Tibial artery (tissue), 4 donors: ENCODE measurements at regions not wholly inside any gene's neighbourhood (a gene's known extent, or its start where the extent isn't known, plus 50 kb on each side); places are given as distances from the start of the nearest gene placed in this dataset.
"Not testable (repeated sequence)": the region's sequence is repeated elsewhere in the genome, so short reads cannot be mapped to it uniquely, and the experiment has no call there.

Source experiments
- DNase-seq, 2 donors: peaks; one replicate each; pipeline ENCODE4 v3.0.0-alpha.2; 2019
- H3K27ac ChIP-seq, 2 donors: fragments of 200-600 bp; sonication (generic) in 1 of 2; 1 replicate in 1 of 2; 2 replicates in 1 of 2; pipeline ENCODE4 v1.5.1; 2018 to 2019; ENCODE audit warnings: mild to moderate bottlenecking in 1 of 2
- H3K27me3 ChIP-seq, 2 donors: fragments of 200-600 bp; sonication (generic) in 1 of 2; one replicate each; pipeline versions ENCODE4 v1.5.1 to v1.6.0; 2016 to 2019
- H3K36me3 ChIP-seq, 3 donors: fragments of 200-600 bp; sonication (generic) in 2 of 3; one replicate each; pipeline ENCODE4 v1.5.1; 2016 to 2019; ENCODE audit warnings: mild to moderate bottlenecking in 2 of 3
- H3K4me1 ChIP-seq, 4 donors: fragments of 200-600 bp; sonication (generic) in 2 of 4; 1 replicate in 3 of 4; 2 replicates in 1 of 4; pipeline ENCODE4 v1.5.1; 2016 to 2019
- H3K4me3 ChIP-seq, 2 donors: fragments of 200-600 bp; sonication (generic) in 1 of 2; 1 replicate in 1 of 2; 2 replicates in 1 of 2; pipeline ENCODE4 v1.5.1; 2018 to 2019; ENCODE audit warnings: mild to moderate bottlenecking in 2 of 2
- H3K9me3 ChIP-seq, 3 donors: fragments of 200-600 bp; sonication (generic) in 1 of 3; one replicate each; pipeline ENCODE4 v1.5.1; 2016 to 2019
- intact Hi-C: fragments of 100-400 bp; cut with DNase I; formaldehyde crosslinking; loops from one replicate; pipeline ENCODE4 v1.15.0; 2023; ENCODE audit warnings: low total_unique reads

- H3K27me3 ChIP-seq, intact Hi-C loops, H3K9me3 ChIP-seq, H3K4me3 ChIP-seq, H3K36me3 ChIP-seq, H3K4me1 ChIP-seq, DNase-seq, H3K27ac ChIP-seq: not testable (repeated sequence)
Measured at GRCh38 chr21:6556516-6556915, 3964.9 kb upstream of the TPTE start.

DNA sequence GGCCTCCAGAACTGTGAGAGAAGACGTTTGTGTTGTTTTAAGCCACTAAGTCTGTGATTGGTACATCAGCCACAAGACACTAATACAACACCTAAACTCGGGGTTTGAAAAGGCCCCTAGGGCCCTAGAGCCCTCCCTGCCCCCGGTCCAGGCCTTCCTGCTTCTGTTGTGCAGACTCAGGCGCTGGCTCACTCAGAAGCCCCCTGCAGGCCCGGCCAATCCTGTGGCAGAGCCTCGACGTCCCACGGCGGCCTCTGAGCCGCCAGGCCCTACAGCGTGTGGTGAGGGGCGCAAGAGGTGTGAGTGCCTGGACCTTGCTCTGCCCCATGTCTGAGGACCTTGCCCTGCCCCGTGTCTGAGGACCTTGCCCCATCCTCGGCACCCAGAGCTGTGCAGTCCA lies 3964.0 kb upstream of the TPTE start:
- H3K4me1 ChIP-seq, H3K36me3 ChIP-seq, H3K27ac ChIP-seq, H3K9me3 ChIP-seq, intact Hi-C loops, H3K27me3 ChIP-seq, H3K4me3 ChIP-seq: not testable (repeated sequence)
- peak in 1 of 2 donors; percentile 3 for DNase-seq

DNA sequence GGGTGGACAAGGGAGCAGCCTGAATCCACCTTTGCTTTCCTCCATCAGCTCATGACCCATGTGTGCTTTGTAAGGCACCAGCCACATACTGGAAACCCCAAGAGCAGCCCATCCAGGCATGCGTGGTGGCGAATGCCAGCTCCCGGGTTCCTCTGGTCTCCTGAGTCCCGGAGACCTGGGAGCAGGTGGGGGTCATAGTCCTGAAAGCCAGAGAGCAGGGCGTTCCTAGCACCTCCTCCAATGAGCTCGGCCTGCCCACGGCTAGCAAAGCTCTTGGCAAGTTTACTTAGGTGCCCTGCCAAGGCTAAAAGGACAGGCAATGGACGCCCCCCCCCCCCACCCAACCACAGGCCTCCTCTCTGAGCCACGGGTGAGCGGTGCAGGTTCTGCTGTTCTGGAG lies 3960.2 kb upstream of the TPTE start:
- H3K4me3 ChIP-seq, H3K9me3 ChIP-seq, H3K27ac ChIP-seq, intact Hi-C loops, DNase-seq, H3K27me3 ChIP-seq, H3K36me3 ChIP-seq, H3K4me1 ChIP-seq: not testable (repeated sequence)

GRCh38 chr21:6561578-6561977 lies 3959.8 kb upstream of the TPTE start:
- H3K36me3 ChIP-seq, H3K4me3 ChIP-seq, H3K4me1 ChIP-seq, H3K9me3 ChIP-seq, intact Hi-C loops, H3K27ac ChIP-seq, H3K27me3 ChIP-seq: not testable (repeated sequence)
- DNase-seq: peak in 1 of 2 donors; percentile 2

DNA sequence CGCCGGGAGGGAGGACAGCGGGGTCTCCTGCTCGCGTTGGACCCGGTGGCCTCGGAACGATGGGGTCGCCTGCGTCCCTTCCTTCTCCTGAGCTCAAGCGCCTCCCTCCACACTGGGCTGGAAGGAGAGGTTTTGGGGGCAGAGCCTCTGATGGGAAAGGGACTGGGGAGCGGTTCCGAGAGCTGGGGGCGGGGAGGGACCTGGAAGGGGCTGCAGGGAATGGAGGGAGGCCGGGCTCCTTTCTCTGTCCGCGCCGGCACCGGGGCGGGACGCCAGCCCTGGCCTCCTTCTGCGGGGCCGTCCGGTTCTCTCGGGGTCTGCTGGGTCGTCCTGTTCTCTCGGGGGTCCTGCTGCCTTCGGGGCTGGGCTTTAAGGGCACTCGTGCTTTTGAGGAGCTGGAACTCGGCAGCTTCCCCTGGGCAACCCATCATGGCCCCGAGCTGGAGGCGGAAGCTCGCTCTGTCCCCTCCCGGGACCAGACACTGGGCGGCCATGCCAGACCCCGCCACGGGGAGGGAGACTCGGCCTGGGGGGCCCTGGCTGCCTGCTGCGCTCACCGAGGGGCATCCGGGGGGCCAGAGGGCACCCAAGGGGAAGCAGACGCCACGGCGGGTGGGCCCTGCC lies 3956.7 kb upstream of the TPTE start:
- H3K9me3 ChIP-seq, H3K27ac ChIP-seq, H3K27me3 ChIP-seq, H3K4me1 ChIP-seq, H3K36me3 ChIP-seq, intact Hi-C loops: not testable (repeated sequence)
- peak in 1 of 2 donors; percentile 42 for DNase-seq
- H3K4me3 ChIP-seq: peak overlapping the region; percentile 22 to 26

DNA sequence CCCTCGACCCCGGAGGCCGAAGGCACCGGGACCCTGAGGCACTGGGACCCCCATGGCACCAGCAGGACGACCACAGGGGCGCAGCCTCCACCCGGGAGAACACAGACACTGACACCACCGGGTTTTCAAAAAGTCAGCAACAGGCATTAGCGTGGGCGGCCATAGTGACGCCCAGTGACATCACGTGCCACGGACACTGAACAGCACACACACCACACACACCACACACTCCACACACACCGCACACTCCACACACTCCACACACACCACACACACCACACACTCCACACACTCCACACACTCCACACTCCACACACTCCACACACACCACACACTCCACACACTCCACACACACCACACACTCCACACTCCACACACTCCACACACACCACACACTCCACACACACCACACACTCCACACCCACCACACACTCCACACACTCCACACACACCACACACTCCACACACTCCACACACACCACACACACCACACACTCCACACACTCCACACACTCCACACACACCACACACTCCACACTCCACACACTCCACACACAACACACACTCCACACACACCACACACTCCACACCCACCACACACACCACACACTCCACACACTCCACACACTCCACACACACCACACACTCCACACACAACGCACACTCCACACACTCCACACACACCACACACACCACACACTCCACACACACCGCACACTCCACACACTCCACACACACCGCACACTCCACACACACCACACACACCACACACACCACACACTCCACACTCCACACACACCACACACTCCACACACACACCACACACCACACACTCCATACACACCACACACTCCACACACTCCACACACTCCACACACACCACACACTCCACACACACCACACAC lies 3955.9 kb upstream of the TPTE start:
- intact Hi-C loops, H3K9me3 ChIP-seq, H3K27ac ChIP-seq, H3K36me3 ChIP-seq, H3K4me1 ChIP-seq, H3K27me3 ChIP-seq: not testable (repeated sequence)
- peak overlapping the region; percentile 22 to 26 for H3K4me3 ChIP-seq
- peak in 1 of 2 donors; percentile 64 for DNase-seq

- H3K4me3 ChIP-seq, intact Hi-C loops: not testable (repeated sequence)
Measured at GRCh38 chr21:6567542-6567941, 3953.8 kb upstream of the TPTE start.

GRCh38 chr21:6569152-6569551 lies 3952.2 kb upstream of the TPTE start:
- H3K4me3 ChIP-seq, H3K9me3 ChIP-seq, H3K36me3 ChIP-seq, H3K4me1 ChIP-seq, DNase-seq, H3K27ac ChIP-seq, H3K27me3 ChIP-seq, intact Hi-C loops: not testable (repeated sequence)

More at GRCh38 chr21:6567542-6567941, 3953.8 kb upstream of the TPTE start:
- not testable (repeated sequence) for H3K27ac ChIP-seq, H3K27me3 ChIP-seq, H3K4me1 ChIP-seq, H3K9me3 ChIP-seq, H3K36me3 ChIP-seq
- peak in 1 of 2 donors; percentile 21 for DNase-seq

- H3K4me1 ChIP-seq, H3K27ac ChIP-seq, H3K9me3 ChIP-seq, DNase-seq, H3K36me3 ChIP-seq, intact Hi-C loops, H3K4me3 ChIP-seq, H3K27me3 ChIP-seq: not testable (repeated sequence)
Measured at GRCh38 chr21:6569587-6570392, 3951.6 kb upstream of the TPTE start.

DNA sequence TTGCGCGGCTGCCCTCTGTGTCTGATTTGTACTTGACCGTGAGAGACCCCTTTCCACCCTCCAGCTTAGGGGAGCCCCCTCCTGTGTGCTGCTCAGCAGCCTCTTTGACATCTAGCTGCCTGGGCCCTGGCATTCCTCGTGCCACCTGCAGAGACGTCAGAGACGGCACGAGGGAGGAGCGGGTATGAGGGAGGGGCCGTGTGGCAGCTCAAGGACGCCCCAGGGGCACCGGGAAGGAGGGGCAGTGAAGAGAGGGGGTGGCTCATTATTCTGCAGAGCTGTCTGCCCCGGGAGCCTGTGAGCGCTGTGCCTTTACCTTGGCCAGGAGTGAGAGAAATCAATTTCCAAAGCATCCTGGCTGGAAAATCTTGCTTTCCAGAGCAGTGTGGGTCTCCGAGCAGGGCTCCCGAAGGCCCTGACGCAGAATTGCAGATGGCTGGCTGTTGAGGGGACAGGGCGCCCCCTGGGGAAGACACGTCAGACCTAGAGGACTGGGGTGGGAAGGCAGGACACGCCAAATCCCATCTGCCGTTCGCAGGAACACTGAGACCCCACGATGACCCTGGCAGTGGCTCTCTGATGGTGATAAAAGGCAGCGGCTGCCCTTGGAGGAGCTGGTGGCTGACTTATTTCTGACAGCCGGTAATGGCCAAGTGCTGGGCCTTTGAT lies 3950.5 kb upstream of the TPTE start:
- H3K4me3 ChIP-seq, H3K9me3 ChIP-seq, H3K27ac ChIP-seq, H3K36me3 ChIP-seq, DNase-seq, H3K27me3 ChIP-seq, H3K4me1 ChIP-seq, intact Hi-C loops: not testable (repeated sequence)

DNA sequence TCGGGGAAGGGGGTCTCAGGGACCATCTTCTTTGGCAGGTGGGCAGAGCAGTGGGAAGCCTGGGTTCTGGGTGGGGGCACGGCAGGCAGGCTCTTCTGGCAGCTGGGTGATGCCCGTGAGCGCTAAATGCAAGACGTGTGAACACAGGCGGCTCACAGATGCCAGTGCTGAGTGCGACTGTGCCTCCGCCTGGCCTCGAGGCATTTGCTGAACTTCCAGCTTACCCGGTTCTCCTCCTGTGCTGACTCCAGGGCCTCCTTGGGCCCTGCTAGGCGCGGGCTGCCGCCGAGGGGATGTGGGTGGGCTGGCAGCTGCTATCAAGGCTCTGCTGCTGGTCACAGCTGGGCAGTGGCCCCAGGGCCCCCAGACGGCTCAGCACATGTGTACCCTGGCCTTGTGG lies 3947.8 kb upstream of the TPTE start:
- DNase-seq, H3K27ac ChIP-seq, H3K36me3 ChIP-seq, H3K4me1 ChIP-seq, intact Hi-C loops, H3K4me3 ChIP-seq, H3K9me3 ChIP-seq, H3K27me3 ChIP-seq: not testable (repeated sequence)

DNA sequence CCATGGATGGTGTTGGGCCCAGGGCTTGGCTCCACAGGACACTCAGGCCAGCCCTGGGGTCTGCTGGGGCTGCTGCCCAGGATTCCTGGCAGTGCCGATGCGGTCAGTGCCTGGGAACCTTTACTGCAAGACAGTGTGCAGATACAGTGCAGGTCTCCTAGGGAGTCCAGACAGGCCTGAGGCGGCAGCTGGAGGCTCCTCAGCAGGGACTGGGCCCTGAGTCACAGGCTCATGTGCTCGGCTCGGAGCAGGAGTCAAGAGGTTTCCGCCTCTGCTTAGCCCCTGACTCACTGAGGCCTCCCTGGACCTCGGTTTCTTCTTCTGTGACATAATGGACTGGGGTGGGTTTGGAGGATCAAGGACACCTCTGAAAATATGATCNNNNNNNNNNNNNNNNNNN lies 3941.6 kb upstream of the TPTE start:
- H3K4me1 ChIP-seq, H3K4me3 ChIP-seq, intact Hi-C loops, H3K9me3 ChIP-seq, DNase-seq, H3K27me3 ChIP-seq, H3K36me3 ChIP-seq, H3K27ac ChIP-seq: not testable (repeated sequence)
